Subcutaneous abdominal adipose tissue (tissue), 5 donors: ENCODE measurements at regions not wholly inside any gene's neighbourhood (a gene's known extent, or its start where the extent isn't known, plus 50 kb on each side); places are given as distances from the start of the nearest gene placed in this dataset.

Experiments
- H3K27ac ChIP-seq: one replicate; pipeline ENCODE4 v1.7.0; 2013; ENCODE audit warnings: low read depth, mild to moderate bottlenecking, inconsistent platforms, low read length, moderate library complexity
- H3K27me3 ChIP-seq, 5 donors: one replicate each; pipeline ENCODE4 v1.7.0; 2013; ENCODE audit warnings: low read length in 5 of 5, inconsistent platforms in 1 of 5; ENCODE audit not compliant: control insufficient read depth in 5 of 5, insufficient read depth in 4 of 5
- H3K36me3 ChIP-seq, 5 donors: one replicate each; pipeline ENCODE4 v1.7.0; 2013; ENCODE audit warnings: low read length in 5 of 5; ENCODE audit not compliant: control insufficient read depth in 5 of 5, insufficient read depth in 5 of 5
- H3K4me1 ChIP-seq, 5 donors: one replicate each; pipeline ENCODE4 v1.7.0; 2013; ENCODE audit warnings: low read length in 5 of 5, mild to moderate bottlenecking in 3 of 5, moderate library complexity in 1 of 5; ENCODE audit not compliant: control insufficient read depth in 5 of 5, insufficient read depth in 5 of 5
- H3K4me3 ChIP-seq, 5 donors: one replicate each; pipeline ENCODE4 v1.7.0; 2013; ENCODE audit warnings: low read length in 5 of 5, low read depth in 1 of 5
- H3K9ac ChIP-seq, 5 donors: one replicate each; pipeline ENCODE4 v1.7.0; 2013; ENCODE audit warnings: low read length in 5 of 5, mild to moderate bottlenecking in 4 of 5, moderate library complexity in 3 of 5
- H3K9me3 ChIP-seq, 5 donors: one replicate each; pipeline ENCODE4 v1.7.0; 2013; ENCODE audit warnings: low read length in 5 of 5; ENCODE audit not compliant: control insufficient read depth in 5 of 5
- donor health status: healthy.
- donor health status: healthy.
- donor health status: healthy.
- donor health status: healthy.
- donor health status: healthy.

DNA sequence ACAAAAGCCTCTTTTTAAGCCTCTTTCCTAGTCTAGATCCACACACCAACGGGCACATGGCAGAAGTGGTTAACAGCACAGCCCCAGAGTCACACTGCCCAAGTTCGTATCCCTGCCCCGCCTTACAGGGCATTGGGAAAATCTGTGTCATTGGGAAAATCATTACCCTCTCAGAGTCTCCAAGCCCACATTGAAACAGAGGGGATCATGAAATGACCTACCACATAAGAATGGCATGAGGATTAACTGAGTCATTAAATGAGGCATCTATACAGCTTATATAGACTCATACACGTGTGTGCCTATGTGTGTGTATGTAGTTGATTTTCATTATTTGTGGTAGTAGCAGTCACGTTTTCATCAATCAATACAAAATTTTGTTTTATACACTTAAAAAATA lies 469.0 kb upstream of the POU3F3 start:
- Histone ChIP-seq H3K4me3 (no peak overlapping the region), H3K4me1 (no peaks in the 10 kb centered on the region), H3K9me3 (peaks cover 0 to 2% (median 0%) of the 10 kb centered on the region in 5 donors), H3K9ac (no peak overlapping the region), H3K27me3 (peaks cover 0 to 5% (median 0%) of the 10 kb centered on the region in 5 donors), H3K36me3 (no peaks in the 10 kb centered on the region), H3K27ac (no peak overlapping the region)

DNA sequence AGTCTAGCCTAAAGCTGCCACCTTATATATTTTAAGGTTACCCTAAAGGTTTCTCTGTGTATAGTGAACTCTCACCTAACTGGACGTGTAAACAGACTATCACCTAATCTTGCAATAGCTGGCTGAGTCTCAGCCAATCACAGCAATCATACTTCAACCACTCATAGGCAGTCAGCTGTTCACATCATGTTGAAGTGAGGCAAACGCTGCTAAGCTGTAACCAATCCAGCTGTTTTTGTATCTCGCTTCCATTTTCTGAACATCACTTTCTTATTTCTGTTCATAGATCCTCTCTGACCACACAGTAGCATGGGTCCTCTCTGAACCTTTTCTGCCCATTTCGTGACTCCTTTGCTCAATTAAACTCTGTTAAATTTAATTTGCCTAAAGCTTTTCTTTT lies 468.2 kb upstream of the POU3F3 start:
- no peak overlapping the region for H3K9ac ChIP-seq
- H3K27me3 ChIP-seq = peaks cover 0 to 5% (median 0%) of the 10 kb centered on the region in 5 donors

DNA sequence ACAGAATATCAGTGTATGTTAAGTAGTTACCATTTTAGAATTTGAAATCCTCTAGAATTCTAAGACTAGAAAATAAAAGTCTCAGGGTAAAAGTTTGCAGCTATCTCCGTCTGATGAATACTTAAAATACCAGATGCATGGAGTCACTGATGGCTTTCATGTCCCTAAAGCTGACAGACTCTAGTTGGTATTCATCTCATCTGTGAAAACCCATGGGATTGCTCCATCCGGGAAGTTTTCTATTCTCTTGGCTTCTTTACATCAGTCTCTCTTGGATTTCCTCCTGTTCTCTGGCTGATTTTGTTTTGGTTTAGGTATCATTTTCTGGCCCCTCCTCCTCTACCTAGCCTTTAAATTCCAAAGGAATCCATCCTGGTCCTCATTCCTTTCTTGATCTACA lies 465.6 kb upstream of the POU3F3 start:
- Histone ChIP-seq H3K4me1 (no peaks in the 10 kb centered on the region), H3K4me3 (no peak overlapping the region), H3K9me3 (peaks cover 0 to 2% (median 0%) of the 10 kb centered on the region in 5 donors), H3K27ac (no peak overlapping the region), H3K27me3 (peaks cover 0 to 5% (median 0%) of the 10 kb centered on the region in 5 donors), H3K36me3 (no peaks in the 10 kb centered on the region), H3K9ac (no peak overlapping the region)

More for the DNA sequence above, 468.2 kb upstream of the POU3F3 start:
- H3K9me3 ChIP-seq = peaks cover 0 to 2% (median 0%) of the 10 kb centered on the region in 5 donors
- H3K4me3 ChIP-seq = no peak overlapping the region
- no peaks in the 10 kb centered on the region for H3K36me3 ChIP-seq
- no peak overlapping the region for H3K27ac ChIP-seq
- no peaks in the 10 kb centered on the region for H3K4me1 ChIP-seq

DNA sequence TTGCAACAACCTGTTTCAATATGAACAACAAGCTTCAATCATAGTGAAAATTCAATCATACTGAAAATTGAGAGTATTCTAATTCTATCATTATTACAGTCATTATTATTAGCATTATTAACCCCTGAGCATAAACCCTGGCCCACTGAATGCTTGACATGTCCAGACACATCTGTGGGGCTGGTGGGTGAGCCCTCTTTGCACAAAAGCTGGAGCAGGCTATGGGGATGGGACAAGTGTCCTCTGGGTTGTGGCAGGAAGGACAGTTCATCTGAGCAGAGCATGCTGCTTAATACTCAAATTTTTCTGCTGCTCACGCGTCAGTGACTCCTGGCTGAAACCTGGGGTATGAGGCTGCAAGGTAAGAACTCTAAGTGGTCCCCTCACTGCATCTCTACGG lies 451.1 kb upstream of the POU3F3 start:
- Histone ChIP-seq H3K27me3 (no peaks in the 10 kb centered on the region), H3K36me3 (no peaks in the 10 kb centered on the region), H3K4me1 (peaks cover 0 to 6% (median 3%) of the 10 kb centered on the region in 5 donors), H3K27ac (no peak overlapping the region), H3K9me3 (no peaks in the 10 kb centered on the region), H3K9ac (no peak overlapping the region), H3K4me3 (no peak overlapping the region)

DNA sequence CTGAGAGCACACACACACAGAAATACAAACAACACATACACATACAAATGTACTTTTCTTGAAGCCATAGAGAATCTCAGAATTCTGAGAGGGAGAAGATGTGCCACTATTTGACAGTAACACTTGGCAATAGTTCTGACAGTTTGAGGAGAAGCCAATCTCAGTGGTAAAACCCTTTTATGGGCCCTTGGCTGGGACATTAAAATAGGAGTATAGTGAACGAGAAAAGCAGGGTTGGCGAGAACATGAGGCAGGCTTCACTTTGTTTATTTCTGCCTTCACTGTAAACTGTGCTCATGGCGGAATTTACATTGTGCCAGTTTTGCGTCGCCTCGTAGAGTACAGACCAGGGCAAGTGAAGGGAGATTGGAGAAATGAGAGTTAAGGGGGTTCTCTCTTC lies 449.4 kb upstream of the POU3F3 start:
- Histone ChIP-seq H3K9me3 (no peaks in the 10 kb centered on the region), H3K27me3 (no peaks in the 10 kb centered on the region), H3K9ac (no peak overlapping the region), H3K4me3 (no peak overlapping the region), H3K4me1 (peaks cover 0 to 6% (median 3%) of the 10 kb centered on the region in 5 donors), H3K27ac (no peak overlapping the region), H3K36me3 (no peaks in the 10 kb centered on the region)

DNA sequence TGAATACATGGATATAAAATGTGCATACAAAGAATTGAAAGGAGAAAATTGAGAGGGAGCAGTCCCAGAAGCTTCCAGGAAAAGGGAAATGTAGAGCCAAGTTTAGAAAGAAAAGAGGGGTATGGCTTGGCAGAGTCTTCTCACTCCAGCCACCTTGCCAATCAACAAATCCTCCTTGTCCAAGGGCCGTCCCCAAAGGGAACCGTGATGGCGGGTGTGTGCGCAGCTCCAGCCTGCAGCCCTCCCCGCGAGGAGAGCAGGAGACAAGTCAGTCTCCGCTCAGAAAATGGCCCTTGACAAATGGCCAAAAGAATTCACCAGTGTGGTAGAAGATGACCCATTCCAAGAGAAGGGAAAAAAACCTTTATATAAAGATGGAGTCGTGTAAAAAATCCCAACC lies 448.3 kb upstream of the POU3F3 start:
- H3K4me1 ChIP-seq = peaks cover 0 to 6% (median 3%) of the 10 kb centered on the region in 5 donors
- no peak overlapping the region for H3K27ac ChIP-seq
- H3K9me3 ChIP-seq = no peaks in the 10 kb centered on the region
- H3K36me3 ChIP-seq = no peaks in the 10 kb centered on the region
- H3K4me3 ChIP-seq = no peak overlapping the region
- H3K27me3 ChIP-seq = no peaks in the 10 kb centered on the region
- H3K9ac ChIP-seq = no peak overlapping the region

DNA sequence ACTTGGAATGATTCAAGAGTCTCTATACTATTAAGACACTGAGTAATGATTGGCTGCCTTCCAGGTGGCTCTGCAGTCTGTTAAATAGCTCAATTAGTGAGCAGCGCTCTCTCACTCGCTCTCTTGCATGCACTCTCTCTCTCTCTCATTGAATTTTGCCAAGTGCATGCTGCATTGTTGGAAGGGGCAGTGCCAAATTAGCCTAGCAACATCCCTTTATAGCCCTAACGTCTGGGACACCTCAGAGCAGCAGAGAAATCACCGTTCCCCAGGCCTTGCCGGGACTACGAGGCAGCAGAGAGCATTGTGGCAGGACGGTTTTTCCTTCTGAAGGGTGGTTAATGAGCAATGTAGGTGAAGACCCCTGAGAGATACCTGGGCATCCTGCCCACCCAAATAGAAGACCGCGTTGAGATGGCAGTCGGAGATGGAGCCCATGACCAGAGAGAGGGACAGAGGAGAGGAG lies 447.6 kb upstream of the POU3F3 start:
- H3K9me3 ChIP-seq = no peaks in the 10 kb centered on the region
- no peak overlapping the region for H3K4me3 ChIP-seq
- no peak overlapping the region for H3K9ac ChIP-seq
- no peak overlapping the region for H3K27ac ChIP-seq
- no peaks in the 10 kb centered on the region for H3K36me3 ChIP-seq
- peaks cover 0 to 6% (median 3%) of the 10 kb centered on the region in 5 donors for H3K4me1 ChIP-seq
- peaks cover 0 to 2% (median 0%) of the 10 kb centered on the region in 5 donors for H3K27me3 ChIP-seq

DNA sequence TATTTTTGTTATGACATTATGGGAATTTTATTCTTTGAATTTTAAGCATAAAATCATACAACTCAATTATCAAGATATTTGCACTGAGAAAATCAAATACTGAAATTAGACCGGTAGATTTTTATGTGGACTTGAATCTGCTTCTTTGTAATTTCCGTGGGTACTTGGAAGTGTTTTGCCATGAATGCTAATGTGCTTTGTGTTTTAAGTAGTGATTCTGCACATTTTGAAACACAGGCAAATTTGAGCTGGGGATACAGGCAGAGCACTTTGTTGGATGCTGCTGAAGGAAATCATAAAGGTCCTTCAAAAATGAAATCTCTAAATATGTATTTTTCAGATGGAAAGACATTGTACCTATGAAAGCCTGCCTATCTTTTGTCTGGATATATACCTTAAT lies 446.3 kb upstream of the POU3F3 start:
- H3K36me3 ChIP-seq = no peaks in the 10 kb centered on the region
- H3K4me1 ChIP-seq = peaks cover 0 to 6% (median 3%) of the 10 kb centered on the region in 5 donors
- H3K9ac ChIP-seq = no peak overlapping the region
- peaks cover 0 to 2% (median 0%) of the 10 kb centered on the region in 5 donors for H3K27me3 ChIP-seq
- no peaks in the 10 kb centered on the region for H3K9me3 ChIP-seq
- no peak overlapping the region for H3K27ac ChIP-seq
- no peak overlapping the region for H3K4me3 ChIP-seq

DNA sequence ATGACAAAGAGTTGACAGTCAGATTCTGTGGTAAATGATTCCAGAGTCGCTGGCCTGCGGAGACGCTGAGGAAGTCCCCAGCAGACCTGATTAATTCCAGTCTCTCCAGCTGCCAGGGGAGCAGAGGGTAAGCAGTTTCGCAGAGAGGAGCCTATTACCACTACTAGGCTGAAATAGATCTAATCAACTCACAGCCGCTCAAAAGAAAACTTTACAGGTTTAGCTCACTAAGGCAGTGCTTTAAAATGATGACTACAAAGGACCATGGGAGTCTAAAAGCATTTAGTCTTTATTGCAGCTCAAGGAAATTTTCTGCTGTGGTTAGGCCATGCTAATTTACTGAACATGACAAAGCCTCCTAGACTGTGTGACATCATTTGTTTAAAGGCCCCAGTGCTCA lies 445.6 kb upstream of the POU3F3 start:
- no peak overlapping the region for H3K27ac ChIP-seq
- no peaks in the 10 kb centered on the region for H3K36me3 ChIP-seq
- H3K9me3 ChIP-seq = no peaks in the 10 kb centered on the region
- H3K4me3 ChIP-seq = no peak overlapping the region
- peaks cover 0 to 6% (median 3%) of the 10 kb centered on the region in 5 donors for H3K4me1 ChIP-seq
- no peak overlapping the region for H3K9ac ChIP-seq
- H3K27me3 ChIP-seq = peaks cover 0 to 2% (median 0%) of the 10 kb centered on the region in 5 donors

DNA sequence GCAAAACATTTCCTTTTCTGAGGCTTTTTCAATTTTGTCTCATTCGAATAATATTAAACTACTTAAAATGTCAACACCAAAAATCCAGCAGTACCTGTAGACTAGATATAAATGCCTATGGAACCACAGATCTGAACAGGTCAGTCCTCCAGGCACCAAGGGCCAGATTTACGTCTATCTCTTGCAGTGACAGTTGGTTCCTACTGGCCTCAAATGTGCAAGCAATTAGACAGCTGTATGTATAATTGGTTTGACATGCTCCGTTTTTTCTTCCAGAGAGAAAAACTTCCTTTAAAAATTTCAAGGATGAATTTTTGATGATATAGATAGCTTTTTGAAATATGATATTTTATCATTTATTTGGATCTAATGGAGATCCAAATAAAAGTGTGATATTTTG lies 443.8 kb upstream of the POU3F3 start:
- no peak overlapping the region for H3K4me3 ChIP-seq
- no peak overlapping the region for H3K9ac ChIP-seq
- peaks cover 0 to 6% (median 3%) of the 10 kb centered on the region in 5 donors for H3K4me1 ChIP-seq
- no peak overlapping the region for H3K27ac ChIP-seq
- no peaks in the 10 kb centered on the region for H3K36me3 ChIP-seq
- H3K9me3 ChIP-seq = no peaks in the 10 kb centered on the region
- H3K27me3 ChIP-seq = peaks cover 0 to 3% (median 0%) of the 10 kb centered on the region in 5 donors
